Duodenal mucosa (tissue), 2 donors: ENCODE measurements at regions not wholly inside any gene's neighbourhood (a gene's known extent, or its start where the extent isn't known, plus 50 kb on each side); places are given as distances from the start of the nearest gene placed in this dataset.
"Not testable (repeated sequence)": the region's sequence is repeated elsewhere in the genome, so short reads cannot be mapped to it uniquely, and the experiment has no call there.

Experiments
- H3K27ac ChIP-seq: one replicate; pipeline ENCODE4 v1.7.0; 2013; ENCODE audit warnings: low read depth, low read length
- H3K27me3 ChIP-seq, 2 donors: one replicate each; pipeline ENCODE4 v1.7.0; 2013; ENCODE audit warnings: low read length in 2 of 2, control low read depth in 1 of 2; ENCODE audit not compliant: insufficient read depth in 2 of 2, control insufficient read depth in 1 of 2
- H3K36me3 ChIP-seq, 2 donors: one replicate each; pipeline ENCODE4 v1.7.0; 2013; ENCODE audit warnings: low read length in 2 of 2, control low read depth in 1 of 2; ENCODE audit not compliant: insufficient read depth in 2 of 2, control insufficient read depth in 1 of 2
- H3K4me1 ChIP-seq, 2 donors: one replicate each; pipeline ENCODE4 v1.7.0; 2013; ENCODE audit warnings: low read length in 2 of 2, control low read depth in 1 of 2; ENCODE audit not compliant: insufficient read depth in 2 of 2, control insufficient read depth in 1 of 2
- H3K4me3 ChIP-seq, 2 donors: one replicate each; pipeline ENCODE4 v1.7.0; 2013; ENCODE audit warnings: low read length in 2 of 2, low read depth in 1 of 2
- H3K9ac ChIP-seq, 2 donors: one replicate each; pipeline ENCODE4 v1.7.0; 2013; ENCODE audit warnings: low read length in 2 of 2, low read depth in 1 of 2
- H3K9me3 ChIP-seq, 2 donors: one replicate each; pipeline ENCODE4 v1.7.0; 2013; ENCODE audit warnings: low read length in 2 of 2, control low read depth in 1 of 2; ENCODE audit not compliant: control insufficient read depth in 1 of 2

DNA sequence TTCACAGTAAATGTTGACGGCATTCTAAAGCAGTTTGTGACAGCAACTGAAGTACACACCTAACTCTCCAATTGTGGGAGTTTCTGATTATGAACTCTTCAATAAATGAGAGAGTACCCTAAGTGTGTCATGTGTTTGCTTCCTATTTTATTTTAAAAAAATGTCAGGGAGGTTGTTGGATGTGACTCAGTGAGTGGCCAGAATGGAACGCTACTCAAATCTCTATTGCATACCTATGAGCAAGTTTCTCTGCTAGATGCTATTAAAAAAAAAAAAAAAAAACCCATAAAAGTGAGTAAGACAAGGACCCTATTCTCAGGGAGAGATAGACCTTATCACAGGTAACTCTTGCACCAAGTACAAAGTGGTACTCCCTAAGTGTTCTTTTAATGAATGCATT lies 256.6 kb downstream of the BTG1 start:
- Histone ChIP-seq H3K27me3 (no peaks in the 10 kb centered on the region), H3K4me1 (no peaks in the 10 kb centered on the region), H3K36me3 (no peaks in the 10 kb centered on the region), H3K4me3 (no peak overlapping the region), H3K9ac (no peak overlapping the region), H3K9me3 (no peaks in the 10 kb centered on the region), H3K27ac (no peak overlapping the region)

DNA sequence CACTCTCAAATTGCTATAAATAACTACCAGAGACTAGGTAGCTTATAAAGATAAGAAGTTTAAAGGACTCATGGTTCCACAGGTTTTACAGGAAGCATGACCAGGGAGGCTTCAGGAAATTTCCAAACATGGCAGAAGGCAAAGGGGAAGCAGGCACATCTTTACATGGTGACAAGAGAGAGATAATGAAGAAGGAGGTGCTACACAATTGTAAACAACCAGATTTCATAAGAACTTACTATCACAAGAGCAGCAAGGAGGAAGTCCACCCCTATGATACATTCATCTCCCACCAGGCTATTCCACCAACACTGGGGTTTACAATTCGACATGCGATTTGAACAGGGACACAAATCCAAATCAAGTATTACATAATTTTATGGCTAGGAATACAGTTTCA lies 257.7 kb downstream of the BTG1 start:
- H3K27ac ChIP-seq = no peak overlapping the region
- no peaks in the 10 kb centered on the region for H3K27me3 ChIP-seq
- no peak overlapping the region for H3K9ac ChIP-seq
- no peak overlapping the region for H3K4me3 ChIP-seq
- H3K9me3 ChIP-seq = no peaks in the 10 kb centered on the region
- H3K36me3 ChIP-seq = no peaks in the 10 kb centered on the region
- H3K4me1 ChIP-seq = no peaks in the 10 kb centered on the region

DNA sequence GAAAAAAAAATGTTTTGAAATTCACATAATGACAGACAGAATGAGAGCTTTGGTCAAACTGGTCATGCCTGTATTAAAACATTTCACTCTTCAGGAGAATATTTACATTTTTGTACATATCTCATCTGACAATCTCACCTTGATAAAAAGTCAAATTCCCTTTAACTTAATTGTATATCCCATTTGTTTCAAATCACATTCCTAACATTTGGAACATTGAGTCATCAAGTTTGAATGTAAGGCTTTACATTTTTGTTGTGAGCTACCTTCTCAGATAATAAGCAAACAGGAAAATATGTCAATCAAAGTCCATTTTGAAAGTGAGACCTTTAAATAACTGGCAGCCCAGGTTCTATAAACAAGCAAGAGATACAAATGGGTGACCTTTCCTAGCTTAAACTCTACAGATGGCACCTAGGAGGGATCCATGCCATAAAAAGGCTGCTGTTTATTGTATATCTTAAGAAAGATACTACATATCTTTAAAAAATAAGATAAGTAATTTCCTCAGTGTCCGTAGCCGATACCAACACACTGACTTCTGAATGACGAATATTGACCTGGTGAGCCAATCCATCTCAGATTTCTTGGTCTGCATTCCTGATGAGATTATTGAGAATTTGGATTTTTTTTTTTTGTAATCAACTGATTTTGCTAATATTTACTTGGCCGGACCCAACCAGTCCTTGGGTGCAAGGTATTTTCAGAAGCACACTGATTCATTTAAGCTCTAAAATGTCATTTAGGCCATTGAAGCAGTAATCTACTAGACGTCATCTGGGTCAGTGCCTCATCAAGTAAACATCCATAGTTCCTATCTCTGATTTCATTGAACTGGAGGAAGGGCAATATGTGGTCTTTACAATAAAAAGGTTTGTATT lies 259.6 kb downstream of the BTG1 start:
- no peaks in the 10 kb centered on the region for H3K36me3 ChIP-seq
- no peaks in the 10 kb centered on the region for H3K27me3 ChIP-seq
- H3K9me3 ChIP-seq = no peaks in the 10 kb centered on the region
- no peak overlapping the region for H3K27ac ChIP-seq
- H3K4me3 ChIP-seq = no peak overlapping the region
- no peaks in the 10 kb centered on the region for H3K4me1 ChIP-seq
- no peak overlapping the region for H3K9ac ChIP-seq

GRCh38 chr12:91884230-91884629 lies 261.4 kb downstream of the BTG1 start:
- Histone ChIP-seq H3K36me3 (no peaks in the 10 kb centered on the region), H3K4me3 (no peak overlapping the region), H3K27me3 (no peaks in the 10 kb centered on the region), H3K27ac (no peak overlapping the region), H3K9ac (no peak overlapping the region), H3K9me3 (no peaks in the 10 kb centered on the region), H3K4me1 (no peaks in the 10 kb centered on the region)

DNA sequence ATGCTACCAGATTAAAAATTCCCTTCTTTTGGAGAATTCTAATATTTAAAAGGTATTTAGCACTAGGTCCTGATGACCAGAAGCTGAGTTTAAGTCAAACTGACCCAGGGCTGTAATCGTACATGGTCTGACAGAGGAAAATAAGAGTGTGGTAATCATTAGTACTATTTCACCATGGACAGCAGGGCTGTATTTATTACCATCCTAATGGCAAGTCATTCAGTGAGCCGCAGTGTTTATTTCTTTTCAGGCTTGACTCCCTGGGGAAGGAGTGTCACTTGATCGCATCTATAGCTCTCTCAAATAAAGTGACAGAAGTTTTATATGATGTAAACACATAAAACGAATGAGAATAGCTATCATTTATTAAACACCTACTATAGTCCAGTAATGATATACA lies 261.8 kb downstream of the BTG1 start:
- Histone ChIP-seq H3K4me1 (no peaks in the 10 kb centered on the region), H3K36me3 (no peaks in the 10 kb centered on the region), H3K27ac (no peak overlapping the region), H3K9me3 (no peaks in the 10 kb centered on the region), H3K9ac (no peak overlapping the region), H3K27me3 (no peaks in the 10 kb centered on the region), H3K4me3 (no peak overlapping the region)

GRCh38 chr12:91882910-91883309 lies 262.7 kb downstream of the BTG1 start:
- Histone ChIP-seq H3K36me3 (no peaks in the 10 kb centered on the region), H3K9me3 (no peaks in the 10 kb centered on the region), H3K4me3 (no peak overlapping the region), H3K9ac (no peak overlapping the region), H3K27me3 (no peaks in the 10 kb centered on the region), H3K4me1 (peaks cover 4 to 6% of the 10 kb centered on the region in 2 donors), H3K27ac (no peak overlapping the region)

- no peaks in the 10 kb centered on the region for H3K9me3 ChIP-seq
- H3K9ac ChIP-seq = no peak overlapping the region
- H3K27me3 ChIP-seq = no peaks in the 10 kb centered on the region
- peaks cover 17 to 26% of the 10 kb centered on the region in 2 donors for H3K4me1 ChIP-seq
- no peak overlapping the region for H3K4me3 ChIP-seq
- H3K36me3 ChIP-seq = no peaks in the 10 kb centered on the region
- no peak overlapping the region for H3K27ac ChIP-seq
These were observed 265.1 kb downstream of the BTG1 start for GRCh38 chr12:91880528-91880927.

DNA sequence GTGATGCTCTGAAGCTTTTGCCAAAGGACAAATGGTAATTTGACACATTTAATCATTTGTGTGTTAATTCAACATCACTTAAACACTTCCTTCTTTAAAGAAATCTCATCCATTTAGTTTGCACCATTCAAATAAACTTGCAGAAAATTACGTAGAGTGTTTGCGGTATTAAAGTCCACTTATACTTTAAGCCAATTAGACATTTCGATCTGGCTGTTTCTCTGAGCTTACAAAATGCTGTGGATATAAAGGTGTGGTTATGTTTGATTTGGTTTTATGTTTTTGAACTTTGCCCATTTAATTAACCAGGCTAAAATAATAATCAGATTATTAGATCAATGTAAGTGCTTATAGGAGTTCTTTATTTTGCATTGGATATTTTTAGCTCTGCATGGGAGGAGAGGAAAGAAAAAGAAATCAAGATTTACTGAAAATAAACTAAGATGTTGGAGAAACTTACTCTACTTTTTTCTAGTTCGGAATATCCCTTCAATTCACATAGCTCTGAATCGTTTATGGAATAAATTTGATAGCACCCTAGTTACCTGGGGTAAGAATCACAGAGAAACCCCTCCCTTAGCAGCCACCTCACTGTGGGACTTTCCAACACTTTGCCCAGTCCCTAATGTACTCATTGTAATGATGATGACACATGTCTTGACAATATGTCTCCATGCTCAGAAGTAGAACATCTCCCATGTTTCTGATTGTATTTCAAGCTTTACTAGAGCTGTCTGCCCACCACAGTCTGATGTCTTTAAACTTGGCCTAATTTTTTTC lies 268.0 kb downstream of the BTG1 start:
- no peak overlapping the region for H3K9ac ChIP-seq
- H3K36me3 ChIP-seq = no peaks in the 10 kb centered on the region
- peaks cover 20 to 26% of the 10 kb centered on the region in 2 donors for H3K4me1 ChIP-seq
- H3K27me3 ChIP-seq = no peaks in the 10 kb centered on the region
- H3K4me3 ChIP-seq = peak overlapping the region; percentile 1 to 4
- H3K9me3 ChIP-seq = no peaks in the 10 kb centered on the region
- peak overlapping the region; percentile 0 for H3K27ac ChIP-seq

GRCh38 chr12:91877022-91877421 lies 268.6 kb downstream of the BTG1 start:
- no peaks in the 10 kb centered on the region for H3K27me3 ChIP-seq
- H3K9ac ChIP-seq = no peak overlapping the region
- H3K27ac ChIP-seq = peak overlapping the region; percentile 0
- no peaks in the 10 kb centered on the region for H3K9me3 ChIP-seq
- no peaks in the 10 kb centered on the region for H3K36me3 ChIP-seq
- peak overlapping the region; percentile 1 to 18 for H3K4me3 ChIP-seq
- H3K4me1 ChIP-seq = peaks cover 20 to 28% of the 10 kb centered on the region in 2 donors

DNA sequence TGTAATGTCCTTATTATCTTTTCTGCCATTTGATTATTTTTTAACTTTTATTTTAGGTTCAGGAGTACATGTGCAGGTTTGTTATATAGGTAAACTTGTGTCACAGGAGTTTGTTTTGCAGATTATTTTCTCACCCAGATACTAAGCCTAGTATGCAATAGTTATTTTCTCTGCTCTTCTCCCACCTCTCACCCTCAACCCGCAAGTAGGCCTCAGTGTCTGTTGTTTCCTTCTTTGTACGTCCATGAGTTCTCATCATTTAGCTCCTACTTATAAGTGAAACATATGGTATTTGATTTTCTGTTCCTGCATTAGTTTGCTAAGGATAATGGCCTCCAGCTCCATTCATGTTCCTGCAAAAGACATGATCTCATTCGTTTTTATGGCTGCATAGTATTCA lies 270.0 kb downstream of the BTG1 start:
- not testable (repeated sequence) for H3K36me3 ChIP-seq, H3K27ac ChIP-seq, H3K27me3 ChIP-seq, H3K9me3 ChIP-seq, H3K9ac ChIP-seq, H3K4me3 ChIP-seq
- peaks cover 31 to 38% of the 10 kb centered on the region in 2 donors for H3K4me1 ChIP-seq
